RPMI8226 (cell line): ENCODE measurements at regions not wholly inside any gene's neighbourhood (a gene's known extent, or its start where the extent isn't known, plus 50 kb on each side); places are given as distances from the start of the nearest gene placed in this dataset.

Source experiments
- DNase-seq: peaks from one replicate; pipeline ENCODE4 v3.0.0-alpha.2; 2015

GRCh38 chr9:79801459-79801858 lies 229.7 kb downstream of the TLE4 start:
- DNase-seq: no peak

- no peak for DNase-seq
Measured at GRCh38 chr9:79800578-79800977, 228.8 kb downstream of the TLE4 start.

- no peak for DNase-seq
Measured at GRCh38 chr9:79799691-79800335, 228.0 kb downstream of the TLE4 start.

GRCh38 chr9:79798450-79798849 lies 226.7 kb downstream of the TLE4 start:
- no peak for DNase-seq

GRCh38 chr9:79796411-79796810 lies 224.6 kb downstream of the TLE4 start:
- no peak for DNase-seq

GRCh38 chr9:79788662-79789061 lies 216.9 kb downstream of the TLE4 start:
- no peak for DNase-seq

- DNase-seq: no peak
Measured at GRCh38 chr9:79781263-79781662, 209.5 kb downstream of the TLE4 start.

GRCh38 chr9:79780559-79780958 lies 208.8 kb downstream of the TLE4 start:
- DNase-seq: no peak

GRCh38 chr9:79779901-79780300 lies 208.1 kb downstream of the TLE4 start:
- DNase-seq: no peak

- no peak for DNase-seq
Measured at GRCh38 chr9:79778581-79778980, 206.8 kb downstream of the TLE4 start.

- no peak for DNase-seq
Measured at GRCh38 chr9:79776581-79776980, 204.8 kb downstream of the TLE4 start.
